MM.1S (cell line): ENCODE measurements at regions not wholly inside any gene's neighbourhood (a gene's known extent, or its start where the extent isn't known, plus 50 kb on each side); places are given as distances from the start of the nearest gene placed in this dataset.

Experiments used
- DNase-seq: peaks from one replicate; pipeline ENCODE4 v3.0.0-alpha.2; 2015
- H2AFZ ChIP-seq: fragments of 300-600 bp; sonication (generic); 2 replicates; pipeline ENCODE4 v1.6.0; 2016; ENCODE audit warnings: antibody characterized with exemption, low read length
- H3F3A ChIP-seq: fragments of 300-600 bp; sonication (generic); 2 replicates; pipeline ENCODE4 v1.6.1; 2016; ENCODE audit warnings: mild to moderate bottlenecking, antibody characterized with exemption, low read length, moderate library complexity, mixed read lengths; ENCODE audit not compliant: insufficient read depth
- H3K27ac ChIP-seq: fragments of 300-600 bp; sonication (generic); 2 replicates; pipeline ENCODE4 v1.5.1; 2016; ENCODE audit warnings: mild to moderate bottlenecking, low read length
- H3K27me3 ChIP-seq: fragments of 300-600 bp; sonication (generic); replicated peaks from 2 replicates; pipeline ENCODE4 v1.6.0; 2016; ENCODE audit warnings: low read length; ENCODE audit not compliant: insufficient read depth
- H3K36me3 ChIP-seq: fragments of 300-600 bp; sonication (generic); replicated peaks from 2 replicates; pipeline ENCODE4 v1.6.1; 2016; ENCODE audit warnings: mild to moderate bottlenecking, low read length, mixed read lengths; ENCODE audit not compliant: insufficient read depth
- H3K4me1 ChIP-seq: fragments of 300-600 bp; sonication (generic); 2 replicates; pipeline ENCODE4 v1.6.1; 2016; ENCODE audit warnings: low read length, mixed read lengths
- H3K4me2 ChIP-seq: fragments of 300-600 bp; sonication (generic); 2 replicates; pipeline ENCODE4 v1.6.0; 2016; ENCODE audit warnings: low read depth, low read length
- H3K4me3 ChIP-seq: fragments of 300-600 bp; sonication (generic); 2 replicates; pipeline ENCODE4 v1.5.1; 2016; ENCODE audit warnings: low read length, mixed read lengths
- H3K79me2 ChIP-seq: fragments of 300-600 bp; sonication (generic); 2 replicates; pipeline ENCODE4 v1.6.1; 2016; ENCODE audit warnings: mixed run types, low read length, mixed read lengths
- H3K9ac ChIP-seq: fragments of 300-600 bp; sonication (generic); 2 replicates; pipeline ENCODE4 v1.6.1; 2016; ENCODE audit warnings: low read length, mixed read lengths
- H3K9me2 ChIP-seq: fragments of 300-600 bp; sonication (generic); replicated peaks from 2 replicates; pipeline ENCODE4 v1.6.1; 2016; ENCODE audit warnings: mild to moderate bottlenecking, low read length, mixed read lengths; ENCODE audit not compliant: insufficient read depth
- H3K9me3 ChIP-seq: fragments of 300-600 bp; sonication (generic); replicated peaks from 2 replicates; pipeline ENCODE4 v1.6.1; 2016; ENCODE audit warnings: mild to moderate bottlenecking, low read length, mixed read lengths; ENCODE audit not compliant: insufficient read depth
- H4K20me1 ChIP-seq: fragments of 300-600 bp; sonication (generic); 2 replicates; pipeline ENCODE4 v1.6.1; 2016; ENCODE audit warnings: mild to moderate bottlenecking, low read length, moderate library complexity, mixed read lengths; ENCODE audit not compliant: insufficient read depth
- EZH2 ChIP-seq: fragments of 300-600 bp; sonication (generic); optimal IDR thresholded peaks from 2 replicates; pipeline ENCODE3; 2017; ENCODE audit warnings: low read depth, mild to moderate bottlenecking, antibody characterized with exemption, low read length, mixed read lengths
- EZH2phosphoT487 ChIP-seq: fragments of 300-600 bp; sonication (generic); IDR thresholded peaks from 2 replicates; pipeline ENCODE4 v1.6.1; 2018; ENCODE audit warnings: antibody characterized with exemption, low read length
- TF ChIP-seq, protein P1 (sequence below): fragments of 300-600 bp; sonication (generic); IDR thresholded peaks from 2 replicates; pipeline ENCODE4 v1.5.1; 2016; ENCODE audit warnings: antibody characterized with exemption, low read length, mixed read lengths

DNA sequence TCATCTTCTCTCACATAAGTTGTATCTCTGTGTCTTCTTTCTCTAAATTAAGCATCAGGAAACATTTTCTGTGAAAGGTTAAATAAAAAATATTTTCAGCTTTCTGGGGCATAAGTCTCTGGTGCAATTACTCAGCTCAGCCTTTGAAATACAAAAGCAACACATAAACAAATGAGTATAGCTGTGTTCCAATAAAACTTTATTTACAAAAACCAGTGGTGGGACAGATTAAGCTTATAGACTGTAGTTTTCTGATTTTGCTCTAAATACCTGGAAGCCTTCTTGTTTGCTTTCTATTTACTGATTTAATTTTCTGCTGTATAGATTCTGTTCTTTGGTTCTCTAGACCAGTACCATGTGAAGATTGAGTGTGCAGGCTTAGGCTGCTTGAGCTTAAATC, 655.1 kb downstream of the VRK1 start:
- H3K9ac ChIP-seq: no peak overlapping the region
- no peak for TF ChIP-seq EZH2
- TF ChIP-seq EZH2phosphoT487: no peak
- TF ChIP-seq, protein P1, sequence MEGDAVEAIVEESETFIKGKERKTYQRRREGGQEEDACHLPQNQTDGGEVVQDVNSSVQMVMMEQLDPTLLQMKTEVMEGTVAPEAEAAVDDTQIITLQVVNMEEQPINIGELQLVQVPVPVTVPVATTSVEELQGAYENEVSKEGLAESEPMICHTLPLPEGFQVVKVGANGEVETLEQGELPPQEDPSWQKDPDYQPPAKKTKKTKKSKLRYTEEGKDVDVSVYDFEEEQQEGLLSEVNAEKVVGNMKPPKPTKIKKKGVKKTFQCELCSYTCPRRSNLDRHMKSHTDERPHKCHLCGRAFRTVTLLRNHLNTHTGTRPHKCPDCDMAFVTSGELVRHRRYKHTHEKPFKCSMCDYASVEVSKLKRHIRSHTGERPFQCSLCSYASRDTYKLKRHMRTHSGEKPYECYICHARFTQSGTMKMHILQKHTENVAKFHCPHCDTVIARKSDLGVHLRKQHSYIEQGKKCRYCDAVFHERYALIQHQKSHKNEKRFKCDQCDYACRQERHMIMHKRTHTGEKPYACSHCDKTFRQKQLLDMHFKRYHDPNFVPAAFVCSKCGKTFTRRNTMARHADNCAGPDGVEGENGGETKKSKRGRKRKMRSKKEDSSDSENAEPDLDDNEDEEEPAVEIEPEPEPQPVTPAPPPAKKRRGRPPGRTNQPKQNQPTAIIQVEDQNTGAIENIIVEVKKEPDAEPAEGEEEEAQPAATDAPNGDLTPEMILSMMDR: no peak
- H3K9me2 ChIP-seq: no peaks in the 10 kb centered on the region
- no peaks in the 10 kb centered on the region for H3K79me2 ChIP-seq
- H3K27ac ChIP-seq: no peak overlapping the region
- H3K4me2 ChIP-seq: no peak overlapping the region
- H3K4me3 ChIP-seq: no peak overlapping the region
- H3K36me3 ChIP-seq: no peaks in the 10 kb centered on the region
- no peaks in the 10 kb centered on the region for H3K27me3 ChIP-seq
- no peaks in the 10 kb centered on the region for H3K9me3 ChIP-seq
- H2AFZ ChIP-seq: no peak overlapping the region
- DNase-seq: no peak
- no peaks in the 10 kb centered on the region for H4K20me1 ChIP-seq
- no peaks in the 10 kb centered on the region for H3K4me1 ChIP-seq
- H3F3A ChIP-seq: no peaks in the 10 kb centered on the region

DNA sequence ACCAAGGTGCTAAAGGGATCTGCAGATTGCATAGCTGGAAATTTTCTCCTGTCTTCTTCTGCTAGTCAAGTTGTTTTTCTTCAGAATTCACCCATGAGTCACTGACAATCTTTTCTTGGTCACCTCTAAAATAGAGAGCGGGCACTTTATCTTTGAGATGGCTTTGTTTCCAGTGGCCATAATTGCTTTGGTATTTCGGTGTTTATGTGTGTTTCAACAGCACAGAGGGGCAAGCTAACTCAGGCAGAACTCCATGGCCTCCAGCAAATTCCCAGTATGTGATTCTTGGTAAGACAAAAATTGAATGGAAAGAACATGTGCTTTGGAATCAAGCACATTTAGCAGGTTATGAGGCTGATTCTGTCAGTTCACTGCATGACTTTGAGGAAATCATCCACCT, 656.8 kb downstream of the VRK1 start:
- H3K9me2 ChIP-seq: no peaks in the 10 kb centered on the region

DNA sequence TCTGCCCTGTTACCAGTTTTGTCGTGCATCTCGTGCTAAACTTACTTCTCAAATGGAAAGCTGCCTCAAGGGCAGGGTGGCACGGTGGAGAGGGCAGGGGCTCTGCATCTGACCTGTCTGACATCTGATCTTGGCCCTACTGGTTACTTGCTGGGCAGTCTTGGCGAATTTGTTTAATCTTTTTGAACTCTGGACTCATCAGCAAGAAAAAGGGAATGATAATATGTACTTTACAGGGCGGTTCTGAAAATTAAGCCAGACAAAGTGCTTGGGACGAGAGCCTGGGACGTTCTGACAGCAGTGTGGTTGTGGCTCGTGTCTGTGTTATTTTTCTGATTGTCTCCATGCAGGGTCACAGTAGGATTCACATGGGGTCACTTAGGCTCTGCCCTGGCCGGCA, 659.3 kb downstream of the VRK1 start:
- H3F3A ChIP-seq: no peaks in the 10 kb centered on the region
- H3K9me3 ChIP-seq: no peaks in the 10 kb centered on the region
- TF ChIP-seq, protein P1: no peak
- TF ChIP-seq EZH2 (no peak), EZH2phosphoT487 (no peak)
- no peak overlapping the region for H3K9ac ChIP-seq
- H3K4me3 ChIP-seq: no peak overlapping the region
- H2AFZ ChIP-seq: no peak overlapping the region
- H4K20me1 ChIP-seq: no peaks in the 10 kb centered on the region
- H3K79me2 ChIP-seq: no peaks in the 10 kb centered on the region
- H3K36me3 ChIP-seq: no peaks in the 10 kb centered on the region
- DNase-seq: no peak
- H3K27me3 ChIP-seq: no peaks in the 10 kb centered on the region
- no peak overlapping the region for H3K27ac ChIP-seq
- no peak overlapping the region for H3K4me2 ChIP-seq
- no peaks in the 10 kb centered on the region for H3K4me1 ChIP-seq
- no peaks in the 10 kb centered on the region for H3K9me2 ChIP-seq

More for the DNA sequence above, 656.8 kb downstream of the VRK1 start:
- no peak for DNase-seq
- no peak overlapping the region for H2AFZ ChIP-seq
- no peaks in the 10 kb centered on the region for H3K36me3 ChIP-seq
- no peaks in the 10 kb centered on the region for H4K20me1 ChIP-seq
- TF ChIP-seq, protein P1: no peak
- TF ChIP-seq EZH2 (no peak), EZH2phosphoT487 (no peak)
- H3K4me3 ChIP-seq: no peak overlapping the region
- no peak overlapping the region for H3K9ac ChIP-seq
- no peaks in the 10 kb centered on the region for H3K9me3 ChIP-seq
- no peaks in the 10 kb centered on the region for H3F3A ChIP-seq
- H3K4me2 ChIP-seq: no peak overlapping the region
- H3K27ac ChIP-seq: no peak overlapping the region
- H3K27me3 ChIP-seq: no peaks in the 10 kb centered on the region
- no peaks in the 10 kb centered on the region for H3K79me2 ChIP-seq
- no peaks in the 10 kb centered on the region for H3K4me1 ChIP-seq

DNA sequence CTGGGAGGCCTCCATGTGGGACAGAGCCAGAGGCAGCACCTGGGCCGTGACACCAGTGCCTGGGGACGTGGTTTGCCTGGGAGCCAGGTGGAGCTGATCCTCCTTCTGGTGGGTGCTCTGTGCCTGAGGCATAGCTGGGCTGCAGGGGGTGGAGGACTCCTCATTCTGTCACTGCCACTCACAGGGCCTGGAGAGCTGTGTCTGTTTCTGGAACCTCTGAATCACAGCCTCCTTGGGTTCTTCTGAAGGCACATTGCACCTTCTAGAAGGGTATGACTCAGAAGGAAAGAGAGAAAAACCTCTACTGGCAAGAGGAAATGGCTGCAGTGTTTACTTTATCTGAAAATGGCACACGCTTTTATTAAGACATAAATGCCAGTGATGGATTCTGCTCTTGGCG, 659.8 kb downstream of the VRK1 start:
- Histone ChIP-seq H2AFZ (no peak overlapping the region), H3K27me3 (no peaks in the 10 kb centered on the region), H3F3A (no peaks in the 10 kb centered on the region), H3K9ac (no peak overlapping the region), H3K9me2 (no peaks in the 10 kb centered on the region), H3K4me2 (no peak overlapping the region), H3K79me2 (no peaks in the 10 kb centered on the region), H3K4me3 (no peak overlapping the region), H4K20me1 (no peaks in the 10 kb centered on the region), H3K36me3 (no peaks in the 10 kb centered on the region), H3K9me3 (no peaks in the 10 kb centered on the region), H3K4me1 (no peaks in the 10 kb centered on the region), H3K27ac (no peak overlapping the region)
- DNase-seq: no peak
- no peak for TF ChIP-seq EZH2
- TF ChIP-seq, protein P1: no peak
- no peak for TF ChIP-seq EZH2phosphoT487
